Right lobe of liver (tissue), 6 donors: ENCODE measurements at regions not wholly inside any gene's neighbourhood (a gene's known extent, or its start where the extent isn't known, plus 50 kb on each side); places are given as distances from the start of the nearest gene placed in this dataset.

Source experiments
- ATAC-seq, 4 donors: fragments of 200-7000 bp; cut with Tn5 transposase; one replicate each; pipeline ENCODE4 v1.9.1; 2020; ENCODE audit warnings: mild to moderate bottlenecking in 4 of 4, moderate library complexity in 4 of 4
- DNase-seq, 3 donors: peaks; one replicate each; pipeline ENCODE4 v3.0.0-alpha.2; 2020
- H3K27ac ChIP-seq, 3 donors: fragments of 200-600 bp; one replicate each; pipeline ENCODE4 v1.8.0; 2022
- H3K27me3 ChIP-seq, 2 donors: fragments of 200-600 bp; one replicate each; pipeline ENCODE4 v1.8.0; 2022
- H3K36me3 ChIP-seq, 4 donors: fragments of 200-600 bp; sonication (generic) in 1 of 4; one replicate each; pipeline versions ENCODE4 v1.5.1 to v1.8.0; 2017 to 2022; ENCODE audit warnings: control low read depth in 1 of 4
- H3K4me1 ChIP-seq, 4 donors: fragments of 200-600 bp; sonication (generic) in 1 of 4; one replicate each; pipeline versions ENCODE4 v1.5.1 to v1.8.0; 2017 to 2022; ENCODE audit warnings: control low read depth in 1 of 4
- H3K4me3 ChIP-seq, 3 donors: fragments of 200-600 bp; one replicate each; pipeline ENCODE4 v1.8.0; 2022
- H3K9me3 ChIP-seq, 4 donors: fragments of 200-600 bp; sonication (generic) in 1 of 4; one replicate each; pipeline versions ENCODE4 v1.5.1 to v1.8.0; 2017 to 2022; ENCODE audit warnings: control low read depth in 1 of 4
- CTCF ChIP-seq, 4 donors: fragments of 200-600 bp in 3 of 4; fragments of 450-650 bp in 1 of 4; IDR thresholded peaks; one replicate each; pipeline versions ENCODE4 v1.5.1 to v1.8.0; 2016 to 2022; ENCODE audit warnings: antibody characterized with exemption in 4 of 4, mild to moderate bottlenecking in 2 of 4
- POLR2A ChIP-seq: fragments of 450-650 bp; IDR thresholded peaks from one replicate; pipeline ENCODE4 v1.6.1; 2017; ENCODE audit warnings: antibody characterized with exemption, mild to moderate bottlenecking
- WGBS: methylation state at CpG from one replicate; pipeline ENCODE4 v1.1.6; 2018; ENCODE audit warnings: low coverage, low lambda C conversion rate; ENCODE audit not compliant: insufficient coverage; ENCODE audit errors: missing lambda C conversion rate; 5-methylcytosine and 5-hydroxymethylcytosine counted together
- intact Hi-C, 2 donors: fragments of 100-400 bp; cut with DNase I; formaldehyde crosslinking; loops; one replicate each; pipeline versions ENCODE4 v1.11.2 to v1.14.1; 2022
- donor health status: DM: no; HTN: yes; CAD: no.
- donor health status: DM: no; HTN: no; CAD: no.
- donor health status: DM: no; HTN: no; CAD: no.
- donor health status: DM: no; HTN: yes; CAD: no.
- donor health status: DM: no; HTN: yes; CAD: no.

GRCh38 chr11:122516686-122517085, 138.8 kb upstream of the UBASH3B start:
- Histone ChIP-seq H3K27ac (no peak overlapping the region), H3K36me3 (no peaks in the 10 kb centered on the region), H3K4me3 (no peak overlapping the region), H3K9me3 (no peaks in the 10 kb centered on the region), H3K4me1 (no peaks in the 10 kb centered on the region), H3K27me3 (no peaks in the 10 kb centered on the region)
- DNase-seq (no peak), ATAC-seq (no peak)
- intact Hi-C loops: no loop called here
- TF ChIP-seq CTCF (IDR thresholded peaks at IDR 0.05) (no peak), POLR2A (no peak)
- 43% methylated on average over 2 of the region's 2 CpGs for WGBS

- Histone ChIP-seq H3K36me3 (no peaks in the 10 kb centered on the region), H3K27me3 (no peaks in the 10 kb centered on the region), H3K4me1 (no peaks in the 10 kb centered on the region), H3K4me3 (no peak overlapping the region), H3K27ac (no peak overlapping the region), H3K9me3 (no peaks in the 10 kb centered on the region)
- ATAC-seq: no peak
- 57% methylated on average over 2 of the region's 2 CpGs for WGBS
- no peak for DNase-seq
- TF ChIP-seq CTCF (IDR thresholded peaks at IDR 0.05) (no peak), POLR2A (no peak)
- intact Hi-C loops: no loop called here
Observed at GRCh38 chr11:122513997-122514396, 141.5 kb upstream of the UBASH3B start.

GRCh38 chr11:122513328-122513727, 142.2 kb upstream of the UBASH3B start:
- 57% methylated on average over 2 of the region's 2 CpGs for WGBS
- TF ChIP-seq CTCF (IDR thresholded peaks at IDR 0.05) (no peak), POLR2A (no peak)
- no peaks in the 10 kb centered on the region for H3K9me3 ChIP-seq
- no peak for ATAC-seq
- no peaks in the 10 kb centered on the region for H3K36me3 ChIP-seq
- H3K27ac ChIP-seq: no peak overlapping the region
- intact Hi-C loops: no loop called here
- H3K4me1 ChIP-seq: no peaks in the 10 kb centered on the region
- no peaks in the 10 kb centered on the region for H3K27me3 ChIP-seq
- no peak overlapping the region for H3K4me3 ChIP-seq
- no peak for DNase-seq

GRCh38 chr11:122512688-122513087, 142.8 kb upstream of the UBASH3B start:
- no peaks in the 10 kb centered on the region for H3K4me1 ChIP-seq
- TF ChIP-seq CTCF (IDR thresholded peaks at IDR 0.05) (no peak), POLR2A (no peak)
- no peak overlapping the region for H3K4me3 ChIP-seq
- ATAC-seq: no peak
- intact Hi-C loops: no loop called here
- 65% methylated on average over 2 of the region's 2 CpGs for WGBS
- no peaks in the 10 kb centered on the region for H3K9me3 ChIP-seq
- no peak for DNase-seq
- no peak overlapping the region for H3K27ac ChIP-seq
- no peaks in the 10 kb centered on the region for H3K27me3 ChIP-seq
- no peaks in the 10 kb centered on the region for H3K36me3 ChIP-seq

GRCh38 chr11:122509899-122510298, 145.6 kb upstream of the UBASH3B start:
- TF ChIP-seq CTCF (IDR thresholded peaks at IDR 0.05): no peak
- no peak for TF ChIP-seq POLR2A
- Histone ChIP-seq H3K4me1 (no peaks in the 10 kb centered on the region), H3K27ac (no peak overlapping the region), H3K9me3 (no peaks in the 10 kb centered on the region), H3K36me3 (no peaks in the 10 kb centered on the region), H3K4me3 (no peak overlapping the region), H3K27me3 (no peaks in the 10 kb centered on the region)
- no peak for ATAC-seq
- intact Hi-C loops: loop anchor here in 1 of 2 donors (5.0 to 10.0 kb wide), 2 partner anchors 293 to 855 kb away; no protein-coding TSS in a partner anchor
- 88% methylated on average over 8 of the region's 15 CpGs for WGBS
- DNase-seq: no peak
